ENCODE measurements at regions not wholly inside any gene's neighbourhood (a gene's known extent, or its start where the extent isn't known, plus 50 kb on each side); places are given as distances from the start of the nearest gene placed in this dataset.

- TF ChIP-seq POLR2AphosphoS5 (IDR thresholded peaks at IDR 0.05; ENCODE audit: borderline replicate concordance, low read depth, low read length) (no peak), EZH2 (IDR thresholded peaks at IDR 0.05) (no peak)
These were observed 565.3 kb upstream of the ZNF804A start for GRCh38 chr2:184032983-184033382.
